Esophagus muscularis mucosa (tissue), 4 donors: ENCODE measurements at regions not wholly inside any gene's neighbourhood (a gene's known extent, or its start where the extent isn't known, plus 50 kb on each side); places are given as distances from the start of the nearest gene placed in this dataset.

ENCODE experiments used
- DNase-seq: peaks from one replicate; pipeline ENCODE4 v3.0.0-alpha.2; 2017; ENCODE audit errors: extremely low spot score
- H3K27ac ChIP-seq, 4 donors: fragments of 200-600 bp; sonication (generic); replicated peaks in 1 of 4; 1 replicate in 3 of 4; 2 replicates in 1 of 4; pipeline ENCODE4 v1.5.1; 2016 to 2019; ENCODE audit warnings: mild to moderate bottlenecking in 1 of 4
- H3K27me3 ChIP-seq, 4 donors: fragments of 200-600 bp; sonication (generic); one replicate each; pipeline versions ENCODE4 v1.5.1 to v1.6.0; 2016 to 2019
- H3K36me3 ChIP-seq, 4 donors: fragments of 200-600 bp; sonication (generic); one replicate each; pipeline ENCODE4 v1.5.1; 2016 to 2019
- H3K4me1 ChIP-seq, 4 donors: fragments of 200-600 bp; sonication (generic); one replicate each; pipeline ENCODE4 v1.5.1; 2016 to 2019
- H3K4me3 ChIP-seq, 4 donors: fragments of 200-600 bp; sonication (generic); 1 replicate in 2 of 4; 2 replicates in 2 of 4; pipeline ENCODE4 v1.5.1; 2016 to 2019; ENCODE audit warnings: mild to moderate bottlenecking in 4 of 4, moderate library complexity in 1 of 4
- H3K9me3 ChIP-seq, 4 donors: fragments of 200-600 bp; sonication (generic); 1 replicate in 3 of 4; 2 replicates in 1 of 4; pipeline ENCODE4 v1.5.1; 2016 to 2019
- EP300 ChIP-seq: sonication (generic); formaldehyde crosslinking; IDR thresholded peaks from one replicate; pipeline ENCODE4 v1.6.1; 2017; ENCODE audit warnings: antibody characterized with exemption
- POLR2A ChIP-seq: fragments of 450-650 bp; IDR thresholded peaks from one replicate; pipeline ENCODE4 v1.6.1; 2017; ENCODE audit warnings: antibody characterized with exemption, moderate library complexity, mild to moderate bottlenecking, low read depth
- POLR2AphosphoS5 ChIP-seq, 2 donors: sonication (generic); formaldehyde crosslinking; IDR thresholded peaks; one replicate each; pipeline ENCODE4 v1.6.1; 2017; ENCODE audit warnings: antibody characterized with exemption in 2 of 2
- WGBS: methylation state at CpG from one replicate; pipeline ENCODE4 v1.1.5; 2018; 5-methylcytosine and 5-hydroxymethylcytosine counted together
- intact Hi-C: fragments of 100-400 bp; cut with DNase I; formaldehyde crosslinking; loops from one replicate; pipeline ENCODE4 v1.15.1; 2023
- TF ChIP-seq, protein P1 (sequence below), 3 experiments: fragments of 200-600 bp in 2 of 3; fragments of 450-650 bp in 1 of 3; sonication (generic) in 2 of 3; IDR thresholded peaks; one replicate each; pipeline ENCODE4 v1.5.1; 2017 to 2019; ENCODE audit warnings: antibody characterized with exemption in 3 of 3, mild to moderate bottlenecking in 2 of 3, moderate library complexity in 1 of 3

DNA sequence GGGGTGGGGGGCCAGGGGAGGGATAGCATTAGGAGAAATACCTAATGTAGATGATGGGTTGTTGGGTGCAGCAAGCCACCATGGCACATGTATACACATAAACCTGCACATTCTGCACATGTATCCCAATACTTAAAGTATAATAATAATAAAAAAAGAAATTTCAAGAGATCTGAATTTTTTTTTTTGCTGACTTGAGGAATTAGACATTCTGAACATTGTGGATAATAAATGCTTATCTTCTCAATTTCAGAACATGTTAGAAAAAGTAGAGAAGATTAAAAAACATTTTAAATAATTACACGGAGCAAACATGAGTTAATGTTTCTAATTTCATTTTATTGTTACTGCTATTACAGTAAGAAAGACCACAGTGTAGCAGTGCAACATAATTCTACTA is 230.4 kb downstream of the DTHD1 start:
- Histone ChIP-seq H3K27me3 (no peaks in the 10 kb centered on the region), H3K36me3 (no peaks in the 10 kb centered on the region), H3K9me3 (no peaks in the 10 kb centered on the region), H3K4me3 (no peak overlapping the region), H3K27ac (no peak overlapping the region), H3K4me1 (no peaks in the 10 kb centered on the region)
- TF ChIP-seq EP300 (no peak), POLR2AphosphoS5 (IDR thresholded peaks at IDR 0.05) (no peak)
- TF ChIP-seq, protein P1, sequence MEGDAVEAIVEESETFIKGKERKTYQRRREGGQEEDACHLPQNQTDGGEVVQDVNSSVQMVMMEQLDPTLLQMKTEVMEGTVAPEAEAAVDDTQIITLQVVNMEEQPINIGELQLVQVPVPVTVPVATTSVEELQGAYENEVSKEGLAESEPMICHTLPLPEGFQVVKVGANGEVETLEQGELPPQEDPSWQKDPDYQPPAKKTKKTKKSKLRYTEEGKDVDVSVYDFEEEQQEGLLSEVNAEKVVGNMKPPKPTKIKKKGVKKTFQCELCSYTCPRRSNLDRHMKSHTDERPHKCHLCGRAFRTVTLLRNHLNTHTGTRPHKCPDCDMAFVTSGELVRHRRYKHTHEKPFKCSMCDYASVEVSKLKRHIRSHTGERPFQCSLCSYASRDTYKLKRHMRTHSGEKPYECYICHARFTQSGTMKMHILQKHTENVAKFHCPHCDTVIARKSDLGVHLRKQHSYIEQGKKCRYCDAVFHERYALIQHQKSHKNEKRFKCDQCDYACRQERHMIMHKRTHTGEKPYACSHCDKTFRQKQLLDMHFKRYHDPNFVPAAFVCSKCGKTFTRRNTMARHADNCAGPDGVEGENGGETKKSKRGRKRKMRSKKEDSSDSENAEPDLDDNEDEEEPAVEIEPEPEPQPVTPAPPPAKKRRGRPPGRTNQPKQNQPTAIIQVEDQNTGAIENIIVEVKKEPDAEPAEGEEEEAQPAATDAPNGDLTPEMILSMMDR (IDR thresholded peaks at IDR 0.05) = no peak
- no peak for DNase-seq
- intact Hi-C loops = no loop called here
- WGBS = 89% methylated on average over 1 of the region's 1 CpG

DNA sequence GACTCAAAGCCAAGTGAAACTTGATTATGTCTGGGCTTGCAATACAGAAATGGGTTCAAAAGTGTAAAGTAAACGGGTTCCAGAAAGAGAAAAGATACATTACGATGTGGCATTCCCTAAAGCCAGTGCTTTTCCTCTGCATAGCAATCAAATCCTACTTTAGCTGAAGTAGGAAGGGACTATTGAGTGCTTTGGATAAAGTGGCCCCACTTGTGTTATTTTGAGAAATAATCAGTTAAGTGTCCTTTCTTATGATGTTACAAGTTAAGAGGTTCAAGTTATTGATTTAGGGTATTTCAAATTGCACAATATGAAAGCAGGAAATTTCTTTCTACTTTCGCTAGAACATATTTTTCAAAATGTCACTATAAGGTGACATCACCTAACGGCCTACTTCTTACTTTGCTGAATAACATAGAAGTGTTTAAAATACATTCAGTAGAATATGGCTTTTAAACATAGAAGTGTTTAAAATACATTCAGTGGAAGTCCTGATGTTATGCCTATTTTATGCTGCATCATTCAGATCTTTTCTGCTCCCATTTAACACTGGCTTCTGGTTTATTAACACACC is 235.2 kb downstream of the DTHD1 start:
- H3K4me3 ChIP-seq = no peak overlapping the region
- no peaks in the 10 kb centered on the region for H3K4me1 ChIP-seq
- H3K27ac ChIP-seq = no peak overlapping the region
- no peaks in the 10 kb centered on the region for H3K27me3 ChIP-seq
- TF ChIP-seq POLR2A (no peak), EP300 (no peak), POLR2AphosphoS5 (IDR thresholded peaks at IDR 0.05) (no peak)
- TF ChIP-seq, protein P1 (IDR thresholded peaks at IDR 0.05) = no peak
- H3K36me3 ChIP-seq = no peaks in the 10 kb centered on the region
- H3K9me3 ChIP-seq = peaks cover 0 to 4% (median 0%) of the 10 kb centered on the region in 4 donors
- intact Hi-C loops = no loop called here
- 77% methylated on average over 4 of the region's 4 CpGs for WGBS
- DNase-seq = no peak

DNA sequence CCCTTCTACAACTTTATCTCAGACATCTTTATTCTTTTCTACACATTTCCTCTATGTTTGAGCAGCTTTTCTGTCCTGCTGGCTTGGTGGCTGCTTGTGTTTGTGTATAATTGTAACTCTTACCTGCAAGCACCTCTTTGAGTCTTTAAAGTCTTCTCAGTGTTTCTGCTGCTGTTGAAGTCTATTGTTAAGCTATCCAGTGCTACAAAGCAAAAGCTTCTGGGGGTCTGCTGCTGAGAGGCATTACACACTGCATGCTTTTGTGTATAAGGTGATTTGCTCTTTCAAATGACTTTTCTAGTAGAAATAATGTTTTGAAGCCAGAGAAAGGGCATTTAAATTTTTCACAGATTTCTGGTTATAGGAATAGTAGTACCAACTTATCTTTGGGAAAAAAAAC is 241.8 kb downstream of the DTHD1 start:
- no peak overlapping the region for H3K27ac ChIP-seq
- H3K4me1 ChIP-seq = no peaks in the 10 kb centered on the region
- H3K36me3 ChIP-seq = no peaks in the 10 kb centered on the region
- peaks cover 0 to 13% (median 9%) of the 10 kb centered on the region in 4 donors for H3K9me3 ChIP-seq
- no peak for TF ChIP-seq EP300
- TF ChIP-seq, protein P1 (IDR thresholded peaks at IDR 0.05) = no peak
- no peak for TF ChIP-seq POLR2A
- no peak for TF ChIP-seq POLR2AphosphoS5 (IDR thresholded peaks at IDR 0.05)
- H3K27me3 ChIP-seq = no peaks in the 10 kb centered on the region
- intact Hi-C loops = no loop called here
- H3K4me3 ChIP-seq = no peak overlapping the region
- no peak for DNase-seq

DNA sequence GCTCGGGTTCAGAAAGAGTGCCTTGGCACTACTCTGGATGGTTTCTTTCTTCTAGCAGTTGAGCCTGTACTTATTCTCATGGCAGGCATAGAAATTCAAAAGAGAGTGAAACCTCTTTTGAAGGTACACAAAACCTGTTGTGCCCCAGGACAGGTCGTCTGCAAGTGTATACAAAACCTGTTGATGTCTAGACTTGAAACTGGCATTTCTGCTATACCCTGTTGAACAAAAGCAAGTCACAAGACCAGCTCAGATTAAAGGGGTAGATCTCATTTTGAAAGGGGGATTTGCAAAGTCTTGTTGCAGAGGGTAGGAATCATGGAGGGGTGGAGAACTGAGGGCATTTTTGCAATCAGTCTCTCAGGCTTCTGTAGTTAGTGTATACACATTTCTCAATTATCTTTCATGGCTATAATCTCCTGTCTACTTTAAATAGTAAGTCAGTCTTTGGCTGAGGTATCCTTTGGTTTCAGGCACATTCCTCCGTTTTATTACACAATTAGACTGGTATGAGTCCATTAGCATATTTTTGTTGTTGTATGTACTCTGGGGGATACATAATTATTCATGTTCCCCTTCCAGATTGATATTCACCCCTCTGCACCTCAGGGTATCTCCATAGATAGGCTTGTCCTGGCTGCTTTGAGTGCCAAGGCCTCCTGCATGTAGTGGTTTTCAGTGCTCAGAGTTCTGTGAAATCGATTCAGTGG is 251.4 kb downstream of the DTHD1 start:
- Histone ChIP-seq H3K9me3 (peaks cover 0 to 18% (median 6%) of the 10 kb centered on the region in 4 donors), H3K36me3 (no peaks in the 10 kb centered on the region), H3K27me3 (no peaks in the 10 kb centered on the region), H3K27ac (no peak overlapping the region), H3K4me1 (no peaks in the 10 kb centered on the region), H3K4me3 (no peak overlapping the region)
- no peak for TF ChIP-seq POLR2AphosphoS5 (IDR thresholded peaks at IDR 0.05)
- no peak for TF ChIP-seq EP300
- TF ChIP-seq, protein P1 (IDR thresholded peaks at IDR 0.05) = no peak
- TF ChIP-seq POLR2A = no peak
- intact Hi-C loops = no loop called here
- 73% methylated on average over 4 of the region's 4 CpGs for WGBS
- DNase-seq = no peak
